GM19395 (cell line): ENCODE measurements at regions not wholly inside any gene's neighbourhood (a gene's known extent, or its start where the extent isn't known, plus 50 kb on each side); places are given as distances from the start of the nearest gene placed in this dataset.
"Not testable (repeated sequence)": the region's sequence is repeated elsewhere in the genome, so short reads cannot be mapped to it uniquely, and the experiment has no call there.

Experiments used
- ATAC-seq: cut with Tn5 transposase; IDR thresholded peaks from one replicate; pipeline ENCODE4 v1.9.1; 2021; ENCODE audit warnings: mild to moderate bottlenecking, moderate library complexity; ENCODE audit not compliant: unreplicated experiment

DNA sequence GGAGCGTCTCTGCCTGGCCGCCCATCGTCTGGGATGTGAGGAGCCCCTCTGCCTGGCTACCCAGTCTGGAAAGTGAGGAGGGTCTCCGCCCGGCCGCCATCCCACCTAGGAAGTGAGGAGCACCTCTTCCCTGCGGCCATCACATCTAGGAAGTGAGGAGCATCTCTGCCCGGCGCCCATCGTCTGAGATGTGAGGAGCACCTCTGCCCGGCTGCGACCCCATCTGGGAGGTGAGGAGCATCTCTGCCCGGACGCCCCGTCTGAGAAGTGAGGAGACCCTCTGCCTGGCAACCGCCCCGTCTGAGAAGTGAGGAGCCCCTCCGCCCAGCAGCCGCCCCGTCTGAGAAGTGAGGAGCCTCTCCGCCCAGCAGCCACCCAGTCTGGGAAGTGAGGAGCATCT is 84.5 kb downstream of the IDS start:
- ATAC-seq = not testable (repeated sequence)

DNA sequence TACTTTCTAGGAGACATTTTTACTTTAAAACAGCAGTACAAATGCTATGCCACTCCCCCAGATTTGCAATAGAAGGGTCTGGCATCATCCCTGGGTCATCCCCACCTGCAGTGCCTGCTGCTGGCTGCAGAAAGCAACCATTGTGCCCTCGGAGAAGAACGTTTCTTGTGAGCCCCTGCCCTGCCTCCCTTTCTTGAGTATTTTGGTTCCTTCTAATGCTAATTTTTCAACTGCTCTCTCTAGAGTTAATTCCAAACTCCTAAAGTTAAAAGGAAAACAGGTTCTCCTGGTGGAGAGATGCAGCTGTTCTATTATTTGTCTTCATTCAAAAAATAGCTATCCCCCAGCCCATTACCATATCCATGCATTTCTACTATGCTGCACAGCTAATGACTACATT is 107.1 kb downstream of the IDS start:
- no peak for ATAC-seq

GRCh38 chrX:149392921-149393320 is 112.2 kb downstream of the IDS start:
- ATAC-seq = no peak

GRCh38 chrX:149383852-149384251 is 121.3 kb downstream of the IDS start:
- no peak for ATAC-seq

GRCh38 chrX:149374751-149375150 is 130.4 kb downstream of the IDS start:
- no peak for ATAC-seq

- ATAC-seq = no peak
These were observed 132.2 kb downstream of the IDS start for GRCh38 chrX:149372866-149373265.

DNA sequence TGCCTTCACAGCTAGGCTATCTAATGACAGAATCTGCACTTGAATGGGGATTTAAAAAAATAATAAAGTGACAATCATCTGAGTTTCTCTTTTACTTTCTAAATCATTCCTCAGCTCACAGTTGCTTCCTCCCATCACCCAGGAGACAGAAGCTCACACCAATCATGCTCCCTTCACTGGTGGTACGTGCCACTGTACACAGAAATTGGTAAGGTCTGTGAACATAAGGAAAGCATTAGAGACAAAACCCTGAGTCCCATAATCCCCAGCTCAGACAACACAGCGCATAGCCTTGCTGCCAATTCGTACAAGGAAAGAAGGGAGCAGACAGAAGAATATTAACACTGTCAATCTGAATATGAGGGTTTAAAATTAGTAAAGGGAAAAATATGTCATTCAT is 133.1 kb downstream of the IDS start:
- no peak for ATAC-seq

DNA sequence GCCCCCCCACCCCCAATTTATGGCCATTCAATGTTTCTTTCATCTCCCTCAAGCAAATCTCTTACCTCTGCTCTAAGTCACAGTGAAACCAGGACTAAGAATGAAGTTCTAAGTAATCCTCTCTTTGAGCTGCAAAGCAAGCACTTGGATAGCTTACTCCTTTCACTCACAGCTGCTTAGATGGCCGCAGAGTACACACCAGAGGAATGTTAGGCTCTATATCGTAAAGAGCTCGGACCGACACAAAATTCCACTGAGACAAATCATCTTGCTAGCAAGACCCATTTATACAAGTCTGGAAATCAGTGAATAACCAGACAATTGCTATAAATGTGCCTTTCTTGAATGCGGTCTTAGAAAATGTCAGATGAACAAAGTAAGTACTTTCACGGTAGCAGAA is 135.0 kb downstream of the IDS start:
- ATAC-seq = no peak

DNA sequence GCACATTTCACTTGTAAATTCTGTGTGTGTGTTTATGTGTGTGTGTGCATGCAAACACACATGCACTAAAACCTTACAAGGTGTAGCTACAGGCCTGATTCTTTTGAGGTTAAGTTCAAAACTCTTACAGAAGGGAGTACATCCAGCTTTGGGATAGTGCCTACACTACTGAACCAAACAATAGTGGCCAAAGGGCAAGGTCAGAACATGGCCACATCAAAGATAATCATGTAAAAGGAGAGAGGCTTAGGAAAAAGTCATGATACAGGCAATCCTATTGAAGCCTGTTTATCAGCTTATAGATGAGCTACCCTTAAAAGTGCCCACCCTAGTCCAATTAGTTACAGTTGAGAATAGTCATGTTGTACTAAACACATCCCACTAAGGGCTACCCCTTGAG is 139.6 kb downstream of the IDS start:
- ATAC-seq = no peak

- no peak for ATAC-seq
These were observed 140.0 kb downstream of the IDS start for GRCh38 chrX:149365061-149365460.

DNA sequence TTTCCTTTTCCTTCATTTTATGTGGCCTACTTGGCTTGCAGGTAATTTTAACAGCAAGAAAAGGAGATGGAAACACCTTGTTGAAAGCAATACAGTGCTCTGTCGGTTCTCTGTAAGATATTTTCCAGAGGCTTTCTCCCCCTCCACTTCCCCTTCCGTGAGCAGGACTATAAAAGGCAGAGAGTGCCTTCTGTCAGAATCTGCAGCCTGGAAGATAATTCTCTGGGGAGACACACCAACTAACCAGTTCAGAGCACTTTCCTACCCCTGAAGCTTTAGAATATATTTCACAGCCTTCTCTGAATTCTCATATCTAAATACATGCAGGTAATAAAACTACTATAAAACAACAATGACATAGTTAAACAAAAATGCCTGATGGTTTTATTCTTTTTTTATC is 141.1 kb downstream of the IDS start:
- no peak for ATAC-seq

DNA sequence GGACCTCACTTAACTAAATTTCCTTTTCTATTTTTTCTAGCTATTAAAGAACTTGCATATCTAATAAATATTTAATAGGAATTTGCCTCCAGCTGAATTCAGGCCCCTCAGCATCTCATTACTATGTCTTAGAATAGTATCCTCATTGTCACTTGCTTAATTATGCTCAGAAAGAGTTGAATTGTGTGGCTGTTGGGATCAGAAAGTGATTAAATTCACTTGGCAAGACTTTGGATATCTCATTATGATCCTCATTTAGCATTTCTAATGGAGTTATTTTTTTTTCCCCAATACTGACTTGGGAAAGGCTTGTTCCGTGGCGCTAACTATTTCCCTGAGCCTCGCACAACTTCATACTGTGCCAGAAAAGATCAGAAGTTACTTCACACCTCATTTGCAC is 158.8 kb downstream of the IDS start:
- ATAC-seq = no peak

DNA sequence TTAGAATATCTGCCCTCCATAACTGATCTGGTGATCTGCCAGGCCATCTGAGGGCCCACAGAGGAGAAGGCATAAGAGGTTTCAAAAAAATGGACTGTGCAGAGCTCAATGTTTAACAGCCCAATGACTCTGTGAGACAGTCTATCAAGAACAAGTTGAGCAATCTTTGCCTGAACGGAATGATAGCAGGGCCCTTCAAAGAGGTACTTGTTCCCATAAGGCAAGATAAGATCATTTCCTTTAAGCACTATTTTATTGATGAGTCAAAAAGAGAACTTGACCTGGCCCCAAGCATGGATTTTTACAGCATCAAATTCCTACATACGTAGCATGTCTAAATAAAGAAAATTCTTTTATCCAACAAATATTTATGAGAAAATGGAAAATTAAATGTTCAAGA is 182.8 kb downstream of the IDS start:
- no peak for ATAC-seq

GRCh38 chrX:149313871-149314371 is 191.2 kb downstream of the IDS start:
- ATAC-seq = no peak

DNA sequence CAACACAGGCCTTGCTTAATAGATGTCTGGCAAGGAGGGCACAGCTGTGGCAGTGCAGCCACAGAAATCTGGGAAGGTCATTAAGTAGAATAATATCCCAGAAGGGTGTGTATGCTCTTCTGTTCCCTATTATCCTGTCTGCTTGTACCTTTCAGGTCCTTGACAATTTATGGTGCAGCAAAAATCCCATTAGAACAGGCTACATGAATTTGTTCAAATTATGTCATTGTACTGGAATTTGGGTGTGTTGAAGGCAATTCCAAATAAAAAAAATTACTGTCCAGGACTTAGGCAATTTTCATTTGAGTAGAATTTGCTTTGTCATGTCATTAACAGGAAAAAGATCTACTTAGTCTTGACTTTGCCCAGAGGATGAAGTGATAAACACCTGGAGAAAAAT is 192.1 kb downstream of the IDS start:
- no peak for ATAC-seq

- ATAC-seq = no peak
These were observed 193.0 kb downstream of the IDS start for GRCh38 chrX:149312097-149312496.

- ATAC-seq = no peak
These were observed 202.4 kb downstream of the IDS start for GRCh38 chrX:149302705-149303104.

DNA sequence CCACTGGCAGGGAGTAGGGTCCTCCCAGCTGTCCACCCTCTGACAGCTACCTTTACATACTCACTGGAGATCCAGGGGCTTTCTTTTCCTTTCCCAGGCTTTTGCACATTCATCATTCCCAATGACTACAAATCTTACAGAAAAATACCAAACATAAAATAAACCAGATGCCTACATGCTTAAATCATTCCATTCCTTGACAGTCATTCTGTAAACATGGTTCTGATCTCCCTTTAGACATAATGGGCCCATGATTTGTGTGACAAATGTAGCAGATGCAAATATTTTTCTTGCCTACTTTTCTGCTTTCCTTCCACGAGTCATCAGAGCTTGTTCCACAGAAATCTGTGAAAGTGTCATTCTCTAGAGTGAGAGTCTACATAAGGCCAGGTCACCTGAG is 207.0 kb downstream of the IDS start:
- ATAC-seq = no peak

GRCh38 chrX:149296092-149296491 is 209.0 kb downstream of the IDS start:
- ATAC-seq = no peak

- ATAC-seq = peak; percentile 89
These were observed 218.2 kb downstream of the IDS start for GRCh38 chrX:149286940-149287349.

GRCh38 chrX:149284616-149285015 is 220.5 kb downstream of the IDS start:
- no peak for ATAC-seq

- ATAC-seq = no peak
These were observed 221.3 kb downstream of the IDS start for GRCh38 chrX:149283853-149284252.

DNA sequence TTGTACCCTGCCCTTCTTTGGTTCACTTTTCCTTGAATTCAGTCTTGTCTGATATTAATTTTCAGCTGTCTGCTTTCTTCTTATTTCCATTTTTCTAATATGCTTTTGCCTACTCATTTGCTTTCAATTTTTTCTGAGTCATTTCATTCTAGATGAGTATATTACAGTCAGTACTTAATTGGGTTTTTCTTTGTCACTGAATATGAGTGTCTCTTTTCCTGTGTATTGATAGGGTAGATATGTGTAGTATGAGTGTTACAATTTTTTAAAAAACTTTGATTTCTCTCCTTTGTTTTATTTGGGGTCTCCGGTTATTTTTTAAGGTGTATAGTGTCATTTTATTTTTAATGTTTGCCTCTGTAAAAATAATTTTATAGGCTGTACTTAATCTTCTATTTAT is 222.2 kb downstream of the IDS start:
- ATAC-seq = no peak

DNA sequence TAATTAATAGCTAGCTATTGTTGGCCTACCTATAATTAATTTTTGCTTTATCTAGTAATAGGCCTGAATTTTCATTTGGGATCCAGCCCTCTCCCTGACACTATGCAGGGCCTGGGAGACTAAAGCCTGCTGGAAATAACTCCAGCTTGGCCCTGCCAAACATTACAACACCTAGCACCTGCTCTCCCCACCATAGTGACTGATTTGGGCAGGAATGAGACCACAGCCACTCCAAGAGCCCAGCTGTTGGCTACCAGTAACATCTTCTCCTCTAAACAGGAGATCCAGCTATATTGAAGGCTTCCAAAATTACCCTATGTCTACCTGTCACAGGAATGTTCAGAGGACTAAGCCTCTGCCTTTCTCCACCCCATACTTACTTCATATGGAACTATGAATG is 225.1 kb downstream of the IDS start:
- no peak for ATAC-seq
